GM21786 (cell line): ENCODE measurements at regions not wholly inside any gene's neighbourhood (a gene's known extent, or its start where the extent isn't known, plus 50 kb on each side); places are given as distances from the start of the nearest gene placed in this dataset.
"Not testable (repeated sequence)": the region's sequence is repeated elsewhere in the genome, so short reads cannot be mapped to it uniquely, and the experiment has no call there.

ENCODE experiments used
- ATAC-seq: cut with Tn5 transposase; IDR thresholded peaks from one replicate; pipeline ENCODE4 v1.9.1; 2021; ENCODE audit not compliant: unreplicated experiment

DNA sequence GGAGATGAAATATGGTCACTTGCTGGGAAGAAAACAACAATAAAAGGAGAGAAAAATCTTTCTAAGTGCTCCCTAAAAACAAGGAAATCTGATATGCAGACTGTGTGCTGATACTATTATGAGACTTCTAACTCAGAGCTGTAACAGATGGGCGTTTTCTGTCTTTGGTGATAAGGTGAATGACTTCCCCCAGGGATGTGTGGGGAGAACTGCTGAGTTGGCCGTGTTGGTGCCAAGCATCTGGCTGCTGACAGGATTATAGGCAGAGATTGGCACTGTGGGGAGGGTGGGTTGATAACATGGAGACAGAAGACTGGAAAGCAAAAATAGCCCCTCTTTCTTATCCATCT lies 438.5 kb upstream of the PLXNA2 start:
- no peak for ATAC-seq

DNA sequence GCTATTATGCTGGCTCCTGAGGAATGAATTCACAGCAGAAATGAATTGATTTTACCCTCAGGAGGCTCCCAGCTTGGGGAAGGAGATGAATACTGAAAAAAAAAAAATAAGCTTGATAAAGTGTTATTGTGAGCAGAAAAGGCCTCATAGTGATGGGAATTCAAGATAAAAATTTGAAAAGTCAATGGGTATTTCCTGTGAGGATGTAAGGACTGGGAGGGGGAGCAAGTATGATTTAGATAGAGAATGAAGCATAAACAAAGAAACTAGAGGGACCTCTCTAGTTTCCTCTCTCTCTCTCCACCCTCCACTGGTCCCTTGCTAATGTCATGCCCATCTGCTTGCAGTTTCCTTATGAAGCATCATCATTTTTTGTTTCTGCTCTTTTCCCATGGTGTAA lies 439.0 kb upstream of the PLXNA2 start:
- ATAC-seq: no peak

DNA sequence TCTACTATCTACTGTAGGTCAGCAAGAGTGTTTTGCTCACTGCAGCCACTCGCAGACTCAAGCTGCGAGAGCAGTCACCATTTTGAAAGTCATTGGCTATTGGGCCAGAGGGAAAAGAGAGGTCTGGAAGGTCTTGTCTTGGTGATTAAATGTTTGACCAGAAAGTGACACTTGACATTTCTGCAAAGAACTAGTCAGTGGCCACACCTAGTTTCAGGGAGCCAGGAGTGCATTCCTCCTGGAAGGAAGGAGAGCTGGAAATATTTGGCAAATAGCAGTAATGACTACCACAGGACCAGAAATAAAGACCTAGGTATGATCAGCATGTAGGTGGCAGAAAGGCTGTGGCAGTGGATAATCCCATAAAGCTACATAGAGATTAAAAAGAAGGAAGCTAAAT lies 440.0 kb upstream of the PLXNA2 start:
- ATAC-seq: no peak

DNA sequence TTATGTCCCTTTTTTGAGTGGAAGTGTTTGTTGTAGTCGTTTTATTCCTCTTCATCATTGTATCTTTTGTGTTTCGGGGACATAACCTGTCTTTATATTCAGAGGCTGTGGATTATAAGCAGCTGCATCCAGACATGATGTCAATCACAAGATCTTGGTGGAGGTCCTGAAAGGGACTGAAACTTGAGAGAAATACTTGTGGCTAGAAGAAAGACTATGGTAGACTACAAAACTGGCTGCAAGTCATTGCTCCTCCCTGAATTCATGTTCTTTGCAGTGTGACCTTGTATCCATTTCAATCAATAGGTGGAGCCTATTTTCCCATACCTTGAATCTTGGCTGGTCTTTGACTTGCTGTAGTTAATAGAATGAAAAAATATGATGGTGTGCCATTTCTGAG lies 442.4 kb upstream of the PLXNA2 start:
- no peak for ATAC-seq

DNA sequence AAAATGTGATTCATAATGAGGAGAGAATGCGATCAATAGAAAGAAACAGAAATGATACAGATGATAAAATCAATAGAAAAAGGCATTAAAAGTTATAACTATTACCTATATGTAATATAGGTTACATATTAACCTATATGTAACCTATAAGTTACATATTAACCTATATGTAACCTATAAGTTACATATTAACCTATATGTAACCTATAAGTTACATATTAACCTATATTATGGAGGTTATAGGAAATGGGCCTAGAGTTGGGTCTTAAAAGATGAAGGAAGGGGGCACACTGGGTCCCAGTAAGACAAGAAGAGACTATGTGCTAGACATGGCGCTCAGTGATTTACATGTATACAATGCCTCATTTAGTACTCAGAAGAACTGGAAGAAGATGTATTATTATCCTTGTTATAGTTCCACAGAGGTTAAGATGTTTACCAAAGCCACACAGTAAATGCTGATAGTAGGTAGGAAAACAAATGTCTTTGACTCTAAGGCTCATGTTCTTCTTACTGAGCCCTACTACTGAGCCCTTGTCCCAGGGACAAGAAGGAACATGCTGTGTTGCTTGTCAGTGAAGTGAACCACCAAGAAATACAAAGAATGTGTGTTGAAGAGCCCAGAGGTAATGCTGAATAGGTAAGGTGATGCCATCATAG lies 444.6 kb upstream of the PLXNA2 start:
- no peak for ATAC-seq

DNA sequence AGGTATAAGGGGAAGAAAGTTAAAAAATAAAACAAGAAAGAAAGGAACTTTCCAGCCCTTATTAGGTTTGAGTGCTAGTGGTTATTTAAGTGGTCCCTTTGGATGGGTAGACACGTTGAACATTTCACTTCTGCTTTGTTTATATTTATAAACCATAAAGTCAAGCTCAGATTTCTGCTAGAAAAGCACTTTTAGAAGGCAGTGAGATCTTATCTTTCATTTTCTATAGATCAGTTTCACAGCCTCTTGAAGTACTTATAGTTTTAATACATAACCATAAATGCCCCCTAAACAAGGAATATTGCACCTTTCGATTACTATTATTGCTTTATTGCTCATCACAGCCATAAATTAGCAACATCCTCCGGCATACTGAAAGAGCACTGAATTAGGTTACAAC lies 446.8 kb upstream of the PLXNA2 start:
- no peak for ATAC-seq

DNA sequence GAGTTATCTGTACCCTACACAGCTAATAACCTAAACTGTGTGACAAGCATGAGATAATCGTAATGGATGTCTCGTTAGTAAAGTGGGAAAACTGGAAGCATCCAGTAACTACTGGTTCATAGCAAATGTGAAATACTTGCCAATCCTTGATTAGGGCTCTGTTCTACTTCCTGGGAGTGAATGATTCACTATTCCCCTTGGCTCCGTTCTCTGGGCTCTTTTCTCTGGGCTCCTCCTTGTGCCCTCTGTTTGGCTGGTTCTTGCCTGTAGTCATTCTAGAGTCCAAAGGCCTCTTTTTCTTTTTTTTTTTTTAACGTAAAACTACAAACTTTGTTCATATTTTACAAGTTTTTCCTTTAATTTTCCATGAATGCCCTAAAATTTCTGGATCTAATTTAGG lies 465.8 kb upstream of the PLXNA2 start:
- ATAC-seq: no peak

DNA sequence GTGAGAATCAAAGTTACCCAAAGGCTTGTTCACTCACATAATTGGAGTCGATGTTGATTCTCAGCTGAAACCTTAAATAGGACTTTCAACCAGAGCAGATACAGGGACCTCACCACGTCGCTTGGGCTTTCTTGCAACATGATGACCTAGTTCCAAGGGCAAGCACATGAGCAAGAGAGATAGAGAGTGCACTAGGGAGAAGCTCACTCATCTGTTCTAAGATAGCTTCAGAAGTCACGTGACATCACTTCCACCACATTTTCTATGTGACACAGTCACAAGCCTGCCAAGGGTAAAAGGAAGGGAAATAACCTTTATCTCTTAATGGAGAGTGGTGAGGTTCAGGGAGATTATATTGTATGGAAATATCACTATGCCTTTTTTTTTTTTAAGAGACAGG lies 470.1 kb upstream of the PLXNA2 start:
- ATAC-seq: no peak

DNA sequence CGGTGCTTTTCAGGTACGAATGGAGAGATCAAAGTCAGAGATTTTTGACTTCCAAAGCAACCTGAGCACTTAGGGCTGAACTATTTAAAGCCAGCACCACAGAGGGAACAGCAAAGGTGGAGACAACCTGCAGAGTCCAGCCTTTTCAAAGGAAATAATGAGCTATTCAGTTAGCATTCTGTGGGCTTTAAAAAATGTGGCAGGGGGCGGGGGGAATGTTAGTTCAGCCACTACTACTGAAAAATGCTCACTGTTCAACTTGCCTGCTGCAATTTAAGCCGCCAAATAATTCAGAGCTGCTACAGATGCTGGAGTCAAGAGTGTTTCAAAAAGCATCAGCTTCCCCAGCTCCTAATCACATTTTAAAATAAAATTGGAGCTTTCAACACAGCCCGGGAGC lies 473.3 kb upstream of the PLXNA2 start:
- no peak for ATAC-seq

DNA sequence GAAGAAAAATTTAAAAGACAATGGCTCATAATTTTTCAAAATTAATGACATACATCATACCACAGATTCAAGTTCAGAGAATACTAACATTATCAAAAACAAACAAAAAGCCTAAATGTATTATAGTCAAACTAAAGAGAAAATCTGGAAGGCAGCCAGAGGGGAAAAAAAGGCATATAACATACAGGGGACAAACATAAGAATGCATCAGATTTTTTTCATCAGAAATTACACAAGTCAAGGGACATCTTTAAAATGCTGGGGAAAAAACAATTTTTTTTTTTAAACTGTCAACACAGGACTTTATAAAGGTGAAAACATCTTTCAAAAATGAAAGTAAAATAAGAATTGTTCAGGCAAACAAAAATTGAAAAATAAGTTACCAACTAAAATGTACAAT lies 478.4 kb upstream of the PLXNA2 start:
- ATAC-seq: no peak

DNA sequence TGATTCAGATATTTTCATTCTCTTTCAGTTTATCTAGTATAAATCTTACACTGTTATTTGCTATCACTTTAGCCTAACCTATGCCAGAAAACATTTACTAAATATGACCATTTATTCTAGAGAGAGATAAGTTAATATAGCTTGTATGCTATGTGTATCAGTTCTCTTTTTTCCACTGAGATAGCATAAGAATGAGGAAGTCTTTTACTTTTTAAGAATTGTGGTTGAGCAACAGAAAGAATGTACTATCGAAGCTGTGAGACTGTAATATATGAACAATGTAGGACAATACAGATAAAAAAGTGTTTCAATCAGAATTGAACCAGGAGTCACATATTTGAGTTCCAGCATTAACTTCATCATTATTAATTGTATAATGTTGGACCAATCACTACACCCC lies 479.9 kb upstream of the PLXNA2 start:
- ATAC-seq: no peak

DNA sequence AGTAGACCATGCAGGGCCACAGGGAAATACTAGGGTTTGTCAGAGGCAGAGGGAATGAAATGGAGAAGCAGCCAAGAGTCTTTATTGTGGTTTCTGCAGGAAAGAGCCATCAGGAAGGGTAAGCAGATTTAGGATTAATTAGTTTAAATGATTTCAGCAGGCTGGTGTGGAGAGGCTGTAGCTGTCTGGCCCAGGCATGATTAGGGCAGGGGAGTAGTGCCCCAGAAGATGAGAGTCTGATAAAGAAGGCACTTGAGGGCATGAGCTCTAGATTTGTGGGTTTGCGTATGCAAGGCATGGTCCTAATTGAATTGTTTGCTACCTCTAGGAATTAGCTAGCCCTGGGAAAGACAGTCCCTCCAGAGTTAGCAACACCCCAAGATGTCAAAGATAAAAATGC lies 484.6 kb upstream of the PLXNA2 start:
- no peak for ATAC-seq

DNA sequence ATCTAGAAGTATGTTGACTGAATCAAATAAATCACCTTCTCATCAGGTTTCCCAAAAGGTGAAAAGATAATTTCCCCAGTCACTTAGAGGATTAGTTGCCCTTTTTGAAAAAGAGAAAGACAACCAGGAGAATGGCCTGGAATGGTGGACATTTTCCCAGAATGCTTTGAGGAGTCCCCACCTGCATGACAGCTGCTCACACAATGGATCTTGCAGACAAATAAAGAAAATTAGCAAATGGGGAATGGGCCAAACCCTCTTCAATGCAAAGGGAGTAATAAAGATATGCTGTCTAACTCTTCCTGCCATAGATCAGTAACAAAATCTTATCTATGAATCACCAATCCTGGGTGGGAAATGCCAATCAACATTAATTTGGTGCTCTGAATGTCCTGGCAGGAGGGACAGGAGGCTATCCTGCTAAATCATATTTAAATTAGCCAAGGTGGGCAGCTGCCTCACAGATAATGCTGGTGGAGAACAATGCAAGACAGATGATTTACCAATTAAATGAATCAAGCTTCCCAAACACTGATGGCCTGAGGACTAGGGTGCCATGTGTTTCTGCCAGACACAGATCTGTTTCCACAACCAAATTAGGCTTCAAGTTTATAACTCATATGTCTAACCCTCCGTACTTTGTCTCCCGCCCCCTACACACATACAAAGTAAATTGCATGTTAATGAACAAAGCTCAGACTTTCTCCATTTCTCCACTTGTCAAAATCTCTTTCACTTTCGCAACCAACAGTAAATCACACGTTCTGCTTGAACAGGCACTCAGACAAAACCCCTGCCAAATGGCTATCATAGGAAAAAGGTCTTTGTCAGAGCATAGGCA lies 488.0 kb upstream of the PLXNA2 start:
- ATAC-seq: peak; percentile 93

DNA sequence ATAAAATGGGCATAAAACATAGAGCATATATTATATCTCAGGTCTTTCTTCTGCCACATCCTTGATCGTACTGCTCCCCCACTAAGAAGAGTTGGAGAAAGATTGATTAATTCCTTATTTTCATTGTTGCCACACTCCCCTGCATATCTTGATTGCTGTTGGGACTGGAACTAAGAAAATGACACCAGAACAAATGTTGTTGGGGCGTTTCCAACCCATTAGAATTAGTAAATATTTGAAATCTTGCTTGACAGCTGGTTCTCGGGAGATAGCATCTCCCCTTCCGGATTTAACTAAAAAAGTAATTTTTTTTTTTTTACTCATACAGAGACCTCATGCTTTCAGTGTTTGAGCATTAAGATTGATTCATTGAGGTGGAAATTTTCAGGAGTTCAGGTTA lies 493.0 kb upstream of the PLXNA2 start:
- ATAC-seq: no peak

DNA sequence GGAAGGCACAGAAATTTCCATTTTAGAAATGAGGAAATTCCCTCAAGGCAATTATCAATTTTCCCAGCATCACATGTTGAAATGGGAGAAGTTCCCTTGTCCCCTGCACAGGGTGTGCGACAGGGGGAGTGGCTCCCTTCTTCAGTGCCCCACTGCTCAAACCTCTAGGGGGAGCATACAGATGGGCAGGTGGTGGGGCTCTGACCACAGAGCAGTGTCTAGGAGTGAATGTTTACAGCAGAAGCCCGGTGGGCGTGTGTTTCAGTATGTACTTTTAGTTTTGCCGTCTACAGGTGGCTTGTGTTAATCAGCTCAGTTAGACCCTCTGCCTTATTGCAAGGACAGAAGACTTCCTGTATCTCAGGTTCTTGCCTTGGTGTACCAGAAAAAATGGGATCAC lies 493.7 kb upstream of the PLXNA2 start:
- ATAC-seq: no peak

DNA sequence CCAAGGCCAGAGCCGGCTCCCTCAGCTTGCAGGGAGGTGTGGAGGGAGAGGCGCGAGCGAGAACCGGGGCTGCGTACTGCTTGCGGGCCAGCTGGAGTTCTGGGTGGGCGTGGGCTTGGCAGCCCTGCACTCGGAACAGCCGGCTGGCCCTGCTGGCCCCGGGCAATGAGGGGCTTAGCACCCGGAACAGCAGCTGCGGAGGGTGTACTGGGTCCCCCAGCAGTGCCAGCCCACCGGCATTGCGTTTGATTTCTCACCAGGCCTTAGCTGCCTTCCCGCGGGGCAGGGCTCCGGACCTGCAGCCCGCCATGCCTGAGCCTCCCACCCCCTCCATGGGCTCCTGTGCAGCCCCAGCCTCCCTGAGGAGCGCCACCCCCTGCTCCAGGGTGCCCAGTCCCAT lies 495.5 kb upstream of the PLXNA2 start:
- ATAC-seq: not testable (repeated sequence)

DNA sequence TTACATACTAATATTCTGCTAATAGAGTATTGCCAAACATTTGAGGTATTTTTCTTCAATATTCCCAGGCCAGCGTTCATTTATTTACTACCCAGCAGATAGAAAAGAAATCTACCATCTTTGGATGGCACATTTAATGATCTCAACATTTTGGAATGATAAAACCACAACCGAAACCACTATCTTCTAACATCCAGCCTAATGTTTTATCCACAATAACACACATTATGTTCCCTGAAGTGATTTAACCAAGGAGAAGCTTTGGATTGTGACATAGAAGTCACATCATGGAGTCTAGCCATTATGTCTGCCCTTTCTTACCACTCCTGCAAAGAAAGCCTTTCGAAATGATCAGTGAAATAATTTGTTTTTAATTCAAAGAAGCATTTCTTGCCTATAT lies 497.1 kb upstream of the PLXNA2 start:
- no peak for ATAC-seq

DNA sequence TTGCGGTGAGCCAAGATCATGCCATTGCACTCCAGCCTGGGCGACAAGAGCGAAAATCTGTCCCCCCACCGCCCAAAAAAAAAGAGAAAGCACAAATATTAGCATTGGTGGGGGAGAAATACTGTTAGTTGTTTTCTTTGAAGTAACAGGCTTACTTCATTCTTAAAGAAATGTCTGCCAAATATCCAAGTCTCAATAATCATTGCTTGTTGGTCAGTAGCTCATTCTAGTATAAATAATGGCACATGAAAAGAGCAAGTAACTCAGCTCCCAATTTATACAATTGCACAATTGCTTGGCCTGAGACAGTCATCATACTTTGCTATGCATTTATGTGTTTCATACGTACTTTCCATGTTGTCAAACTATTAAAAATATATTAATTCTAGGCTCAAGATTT lies 499.2 kb upstream of the PLXNA2 start:
- ATAC-seq: no peak

DNA sequence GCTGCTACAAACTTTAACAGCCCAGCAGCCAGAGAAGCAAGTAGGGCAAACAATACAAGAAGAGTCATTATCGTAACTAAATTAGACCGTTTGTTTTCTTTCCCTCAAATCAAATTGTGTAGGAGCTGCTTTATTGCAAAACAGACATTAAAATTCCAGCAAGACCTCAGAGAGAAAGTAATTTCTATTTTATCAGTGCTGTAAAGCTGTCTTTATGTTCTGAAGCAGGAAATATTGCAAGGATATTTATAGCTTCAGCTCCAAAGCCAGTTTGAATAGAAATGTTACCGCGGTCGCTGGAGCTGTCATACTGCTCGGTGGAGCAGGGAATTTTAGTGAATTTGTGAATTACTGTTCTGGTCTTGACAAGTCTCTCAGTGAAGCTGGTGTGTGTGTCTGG lies 503.8 kb upstream of the PLXNA2 start:
- no peak for ATAC-seq

DNA sequence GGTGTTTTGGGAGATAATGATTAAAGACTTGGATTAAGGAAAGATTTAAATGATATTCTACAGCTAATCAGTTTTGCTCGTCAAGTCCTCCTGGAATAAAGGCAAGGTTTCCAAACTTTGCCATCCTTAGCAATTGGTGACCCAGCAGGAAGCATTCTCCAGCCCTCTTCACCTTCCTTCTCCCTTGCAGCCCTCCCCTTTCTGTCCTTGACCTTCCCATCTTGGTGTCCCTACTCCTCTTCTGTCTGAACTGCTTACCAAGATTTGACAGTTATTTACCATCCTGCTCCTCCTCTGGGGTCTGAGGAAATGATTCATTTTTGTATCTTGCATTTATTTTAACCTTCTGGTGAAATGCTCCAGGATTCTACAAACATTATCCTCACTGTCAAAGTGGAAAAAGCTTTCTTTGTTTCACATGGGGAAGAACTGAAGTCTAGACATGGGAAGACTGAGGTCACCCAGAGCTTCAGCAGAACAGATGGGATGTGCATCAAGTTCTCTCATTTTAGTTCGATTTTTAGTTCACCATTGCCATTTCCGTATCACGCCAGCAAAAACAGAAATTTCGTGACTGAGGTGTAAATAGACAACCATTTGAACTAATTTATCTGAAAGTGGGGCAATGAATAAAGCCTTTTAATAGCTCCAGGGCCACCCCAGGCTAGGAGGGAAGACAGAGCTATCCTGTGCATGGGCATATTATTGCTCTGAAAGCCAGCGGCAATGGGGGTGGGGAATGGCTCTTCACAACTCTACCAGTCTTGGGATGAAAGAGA lies 504.4 kb upstream of the PLXNA2 start:
- no peak for ATAC-seq

DNA sequence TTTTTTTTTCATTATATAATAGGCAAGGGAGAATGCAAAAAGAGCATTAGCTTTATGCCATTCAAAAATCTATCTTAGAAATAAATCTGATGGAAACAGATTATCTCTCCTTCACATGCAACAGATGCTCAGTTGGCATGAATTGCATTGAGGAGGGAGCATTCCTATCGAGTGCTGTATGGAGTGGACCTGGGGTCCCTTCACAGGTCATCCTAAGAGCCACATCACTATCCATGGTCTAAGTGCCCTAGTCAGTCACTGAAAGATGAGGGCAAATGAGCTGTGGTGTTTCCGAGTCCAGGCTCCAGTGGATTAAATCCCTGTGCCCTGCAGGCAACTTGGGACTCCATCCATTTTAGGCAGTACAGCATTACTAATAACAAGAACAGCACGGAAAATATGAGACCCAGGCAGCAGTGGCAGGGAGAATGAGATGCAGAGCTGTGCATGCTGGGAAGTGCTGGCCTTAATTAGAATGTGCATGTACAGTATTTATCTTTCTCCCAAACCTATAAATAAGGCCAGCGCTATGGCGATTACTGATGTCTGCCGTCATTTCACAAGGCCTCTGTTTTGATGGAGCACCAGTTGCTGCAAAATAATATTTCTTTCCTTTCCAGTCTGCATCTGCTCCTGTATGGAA lies 512.3 kb upstream of the PLXNA2 start:
- no peak for ATAC-seq

DNA sequence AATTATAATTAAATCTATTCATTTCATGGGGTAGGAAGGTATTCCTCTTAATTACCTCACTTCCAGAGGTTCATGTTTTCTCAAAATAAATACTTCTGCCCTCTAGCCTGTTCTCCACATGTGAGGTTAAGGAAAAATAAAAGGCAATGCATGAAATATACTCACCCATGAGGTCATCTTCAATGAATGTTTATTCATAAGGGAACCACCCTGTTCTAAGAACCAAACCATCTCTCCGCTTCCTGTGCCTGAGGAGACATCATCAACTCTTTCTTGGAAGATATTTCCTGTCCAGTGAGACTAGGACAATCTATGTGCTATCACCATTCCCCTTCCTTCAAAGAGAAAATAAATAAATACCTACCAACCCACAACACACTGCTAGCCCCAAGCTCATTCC lies 513.7 kb upstream of the PLXNA2 start:
- ATAC-seq: no peak
